ENCODE measurements at regions not wholly inside any gene's neighbourhood (a gene's known extent, or its start where the extent isn't known, plus 50 kb on each side); places are given as distances from the start of the nearest gene placed in this dataset.

- H3K27me3 Mint-ChIP-seq (ENCODE audit: low read depth), result peaks cover 39% of the 10 kb centered on the region
- H2BK15ac ChIP-seq (ENCODE audit: low read depth, low read length), result no peak overlapping the region
- no peak overlapping the region for H3K27ac ChIP-seq (ENCODE audit: insufficient read length, low read depth, low read length)
- no peaks in the 10 kb centered on the region for H3K4me1 ChIP-seq (ENCODE audit: insufficient read depth, low read length)
- no peaks in the 10 kb centered on the region for H3K79me2 ChIP-seq (ENCODE audit: insufficient read depth, low read length)
- H4K20me1 ChIP-seq (ENCODE audit: control insufficient read depth, insufficient read depth, insufficient read length), result no peaks in the 10 kb centered on the region
- H3K4me3 Mint-ChIP-seq, result no peak overlapping the region
- H3K27me3 ChIP-seq (ENCODE audit: insufficient read depth, low read length), result no peaks in the 10 kb centered on the region; the same call in 1 of the 2 replicates
- H2AK5ac ChIP-seq (ENCODE audit: insufficient read length, low read length), result no peak overlapping the region
- H3K79me1 ChIP-seq (ENCODE audit: insufficient read depth, low read depth, low read length, poor library complexity, severe bottlenecking), result no peaks in the 10 kb centered on the region
- no peaks in the 10 kb centered on the region for H3K36me3 Mint-ChIP-seq (ENCODE audit: insufficient read depth in 1 of 3, low read depth in 3 of 3)
- no peak overlapping the region for H3T11ph ChIP-seq (ENCODE audit: low read length)
- H3K23ac ChIP-seq (ENCODE audit: insufficient read length, low read depth, low read length), result no peak overlapping the region
- no peak overlapping the region for H3K14ac ChIP-seq (ENCODE audit: insufficient read depth, low read length)
- no peak overlapping the region for H3K4ac ChIP-seq (ENCODE audit: low read depth, low read length)
- H2BK20ac ChIP-seq (ENCODE audit: low read depth, low read length, poor library complexity, severe bottlenecking), result no peak overlapping the region
- H4K8ac ChIP-seq (replicated peaks; ENCODE audit: insufficient read length, low read depth, low read length), result no peak overlapping the region
- no peak overlapping the region for H2BK5ac ChIP-seq (ENCODE audit: insufficient read length, low read length)
- H3K4me1 Mint-ChIP-seq, result peaks cover 11 to 19% of the 10 kb centered on the region in 2 experiments
- H3K18ac ChIP-seq (ENCODE audit: insufficient read length, low read depth, low read length), result no peak overlapping the region
- H3K9me3 Mint-ChIP-seq, result no peaks in the 10 kb centered on the region
- H3K27ac Mint-ChIP-seq, result no peak overlapping the region
- no peak overlapping the region for H4K91ac ChIP-seq (ENCODE audit: insufficient read length, low read depth, low read length)
- H2BK120ac ChIP-seq (ENCODE audit: low read depth, low read length, poor library complexity, severe bottlenecking), result no peak overlapping the region
- TF ChIP-seq CTCF (conservative IDR thresholded peaks at IDR 0.05), result no peak
- DNase-seq, result no peak
- H3K4me2 ChIP-seq (ENCODE audit: insufficient read depth, insufficient read length, low read length), result no peak overlapping the region
- H2BK12ac ChIP-seq (ENCODE audit: insufficient read length, low read depth, low read length), result no peak overlapping the region
- H2AFZ ChIP-seq (ENCODE audit: low read length), result no peak overlapping the region
- H3K23me2 ChIP-seq (ENCODE audit: insufficient read length, low read depth, low read length, poor library complexity, severe bottlenecking), result peaks cover 4% of the 10 kb centered on the region
- H3K9me3 ChIP-seq (ENCODE audit: control insufficient read depth, low read depth, low read length), result no peaks in the 10 kb centered on the region
- no peak overlapping the region for H3K56ac ChIP-seq (ENCODE audit: insufficient read length, low read depth, low read length)
- no peak overlapping the region for H3K9ac ChIP-seq (ENCODE audit: extremely low read depth, insufficient read length, low read length)
- no peak overlapping the region for H4K5ac ChIP-seq (ENCODE audit: insufficient read length, low read depth, low read length)
Observed at GRCh38 chr5:123287881-123288280, 135.3 kb downstream of the CEP120 start.
